ENCODE measurements at regions not wholly inside any gene's neighbourhood (a gene's known extent, or its start where the extent isn't known, plus 50 kb on each side); places are given as distances from the start of the nearest gene placed in this dataset.

- no peaks in the 10 kb centered on the region for H3K79me1 ChIP-seq (ENCODE audit: insufficient read depth, low read depth, low read length, poor library complexity, severe bottlenecking)
- H4K8ac ChIP-seq (replicated peaks; ENCODE audit: insufficient read length, low read depth, low read length): peak overlapping the region; percentile 38
- no peak overlapping the region for H2BK15ac ChIP-seq (ENCODE audit: low read depth, low read length)
- no peak overlapping the region for H2BK120ac ChIP-seq (ENCODE audit: low read depth, low read length, poor library complexity, severe bottlenecking)
- H3K4me2 ChIP-seq (ENCODE audit: insufficient read depth, insufficient read length, low read length): peak overlapping the region; percentile 89
- no peak overlapping the region for H4K5ac ChIP-seq (ENCODE audit: insufficient read length, low read depth, low read length)
- H3K27ac ChIP-seq (ENCODE audit: insufficient read length, low read depth, low read length): peak overlapping the region; percentile 99
- no peaks in the 10 kb centered on the region; the same call in 1 of the 2 replicates for H3K27me3 Mint-ChIP-seq (ENCODE audit: low read depth)
- H3K23ac ChIP-seq (ENCODE audit: insufficient read length, low read depth, low read length): no peak overlapping the region
- H3K79me2 ChIP-seq (ENCODE audit: insufficient read depth, low read length): no peaks in the 10 kb centered on the region
- no peaks in the 10 kb centered on the region for H3K36me3 Mint-ChIP-seq (ENCODE audit: insufficient read depth in 1 of 3, low read depth in 3 of 3)
- peak overlapping the region; percentile 62 for H2BK5ac ChIP-seq (ENCODE audit: insufficient read length, low read length)
- H3K27me3 ChIP-seq (ENCODE audit: insufficient read depth, low read length): no peaks in the 10 kb centered on the region
- no peak overlapping the region for H3T11ph ChIP-seq (ENCODE audit: low read length)
- DNase-seq: no peak
- H3K23me2 ChIP-seq (ENCODE audit: insufficient read length, low read depth, low read length, poor library complexity, severe bottlenecking): peaks cover 11% of the 10 kb centered on the region
- no peaks in the 10 kb centered on the region for H3K9me3 Mint-ChIP-seq
- no peak overlapping the region for H3K4me3 Mint-ChIP-seq
- no peaks in the 10 kb centered on the region for H3K9me3 ChIP-seq (ENCODE audit: control insufficient read depth, low read depth, low read length)
- H3K14ac ChIP-seq (ENCODE audit: insufficient read depth, low read length): peak overlapping the region; percentile 90
- H3K9ac ChIP-seq (ENCODE audit: extremely low read depth, insufficient read length, low read length): peak overlapping the region; percentile 88
- whole genome bisulfite sequencing (ENCODE audit: extremely low coverage, insufficient read length, low lambda C conversion rate): no CpG with 5 or more reads among the region's 31 CpGs
- no peak overlapping the region for H3K27ac Mint-ChIP-seq
- H3K4me1 ChIP-seq (ENCODE audit: insufficient read depth, low read length): no peaks in the 10 kb centered on the region
- no peak overlapping the region for H4K91ac ChIP-seq (ENCODE audit: insufficient read length, low read depth, low read length)
- no peak overlapping the region for H2AFZ ChIP-seq (ENCODE audit: low read length)
- H3K4me1 Mint-ChIP-seq: peaks cover 21 to 29% of the 10 kb centered on the region in 2 experiments
- no peak overlapping the region for H3K56ac ChIP-seq (ENCODE audit: insufficient read length, low read depth, low read length)
- H3K18ac ChIP-seq (ENCODE audit: insufficient read length, low read depth, low read length): peak overlapping the region; percentile 85
- TF ChIP-seq CTCF (conservative IDR thresholded peaks at IDR 0.05): no peak
- peaks cover 2% of the 10 kb centered on the region for H4K20me1 ChIP-seq (ENCODE audit: control insufficient read depth, insufficient read depth, insufficient read length)
- H2BK12ac ChIP-seq (ENCODE audit: insufficient read length, low read depth, low read length): no peak overlapping the region
- H2BK20ac ChIP-seq (ENCODE audit: low read depth, low read length, poor library complexity, severe bottlenecking): no peak overlapping the region
- H3K4ac ChIP-seq (ENCODE audit: low read depth, low read length): no peak overlapping the region
- no peak overlapping the region for H2AK5ac ChIP-seq (ENCODE audit: insufficient read length, low read length)
Observed at GRCh38 chr6:26215585-26216358, 128.5 kb downstream of the HFE start.

All from H9 (cell line).